Posterior cingulate gyrus (tissue), 11 donors: ENCODE measurements at regions not wholly inside any gene's neighbourhood (a gene's known extent, or its start where the extent isn't known, plus 50 kb on each side); places are given as distances from the start of the nearest gene placed in this dataset.
A peak's percentile ranks its signal among the peaks of the same experiment; 100 is the strongest.

Experiments
- DNase-seq, 10 donors: peaks; one replicate each; pipeline versions ENCODE4 v3.0.0 to v3.0.0-alpha.2; 2020 to 2021; ENCODE audit warnings: mixed read lengths in 3 of 10
- intact Hi-C: fragments of 100-400 bp; cut with DNase I; formaldehyde crosslinking; loops from one replicate; pipeline ENCODE4 v1.15.1; 2023

DNA sequence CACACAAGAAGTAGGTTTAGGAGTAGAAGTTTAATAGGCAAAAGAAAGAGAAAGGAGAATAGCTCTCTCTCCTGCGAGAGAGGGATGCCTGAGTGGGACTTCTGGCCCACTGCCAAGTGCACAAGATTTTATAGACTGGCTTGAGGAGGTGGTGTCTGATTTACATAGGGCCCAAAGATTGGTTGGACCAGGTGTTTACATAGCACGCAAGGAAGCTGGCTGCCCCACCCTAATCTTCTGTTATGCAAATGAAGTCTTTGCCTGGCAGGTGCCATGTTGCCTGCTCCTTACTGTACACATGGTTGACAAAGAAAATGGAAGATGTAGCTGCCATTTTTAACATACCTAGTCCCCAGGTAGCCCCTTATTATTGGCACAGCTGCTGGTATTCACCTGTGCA is 170.8 kb upstream of the GATB start:
- intact Hi-C loops: no loop called here
- DNase-seq: no peak

DNA sequence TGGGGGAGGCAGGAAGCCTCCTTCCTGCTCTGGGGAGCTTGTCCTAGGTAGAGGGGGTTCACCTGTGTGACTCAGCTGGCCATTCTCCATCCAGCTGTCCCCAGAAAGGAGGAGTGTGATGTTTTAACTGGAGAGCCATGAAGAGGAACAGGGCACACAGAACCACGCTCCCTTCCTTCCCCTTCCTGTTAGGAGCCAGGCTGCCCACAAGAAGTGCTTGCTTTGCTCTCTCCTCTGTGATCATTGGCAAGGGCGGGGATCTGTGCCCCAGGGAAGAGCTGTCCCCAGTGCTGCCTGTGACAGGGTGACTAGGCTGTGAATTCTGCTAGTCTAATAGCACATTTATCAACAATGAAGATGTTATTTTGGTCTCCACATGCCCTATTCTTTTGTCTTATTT is 169.6 kb upstream of the GATB start:
- intact Hi-C loops: no loop called here
- DNase-seq: no peak

DNA sequence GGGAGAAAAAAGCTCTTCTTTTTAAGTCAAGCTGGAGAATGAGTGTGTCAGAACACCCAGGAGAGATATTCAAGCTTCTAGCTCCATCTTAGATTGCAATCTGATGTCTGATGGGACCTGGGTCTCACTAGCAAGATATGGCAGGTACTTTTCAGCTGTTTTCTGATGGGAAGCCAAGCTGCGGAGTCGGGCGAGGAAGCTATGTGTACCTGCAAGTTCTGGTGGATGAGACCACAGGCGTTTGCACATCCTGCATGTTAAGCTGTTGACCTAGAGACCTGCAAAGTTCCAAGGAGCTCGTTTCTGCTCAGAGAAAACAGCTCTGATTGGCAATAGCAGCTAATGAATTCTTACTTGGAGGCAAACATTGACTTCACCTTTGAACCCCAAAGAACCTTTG is 167.3 kb upstream of the GATB start:
- intact Hi-C loops: no loop called here
- DNase-seq: no peak

DNA sequence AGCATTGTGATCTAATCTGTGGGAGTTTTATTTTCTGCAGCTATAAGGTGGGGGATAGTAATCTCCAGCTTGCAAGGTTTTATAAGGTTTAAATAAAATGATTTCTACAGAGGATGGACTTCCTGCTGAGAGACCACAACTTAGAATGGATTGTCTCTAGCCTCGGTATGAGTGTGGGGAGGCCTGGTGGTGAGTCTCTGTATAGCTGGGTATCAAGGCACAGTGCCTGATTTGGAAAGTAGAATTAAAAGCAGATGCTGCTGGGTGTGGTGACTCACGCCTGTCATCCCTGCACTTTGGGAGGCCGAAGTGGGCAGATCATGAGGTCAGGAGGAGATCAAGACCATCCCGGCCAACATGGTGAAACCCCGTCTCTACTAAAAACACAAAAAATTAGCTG is 162.0 kb upstream of the GATB start:
- no peak for DNase-seq
- intact Hi-C loops: no loop called here

DNA sequence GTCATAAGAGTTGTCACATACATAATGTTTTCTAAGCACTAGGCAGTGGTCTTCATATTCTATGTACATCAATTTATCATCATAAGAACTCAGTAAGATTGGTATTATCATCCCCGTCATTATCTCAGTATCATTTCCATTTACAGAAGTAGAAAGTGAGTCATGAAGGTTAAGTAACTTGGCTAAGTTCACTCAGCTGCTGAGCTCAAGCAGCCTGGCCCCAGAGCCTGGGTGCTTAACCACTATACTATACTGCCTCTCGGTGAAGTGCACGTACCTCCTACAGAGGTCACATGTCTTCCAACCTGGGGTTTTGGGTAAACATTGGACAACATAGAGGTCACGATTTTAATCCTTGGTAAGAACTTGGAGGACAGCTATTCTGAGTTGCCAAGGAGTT is 161.5 kb upstream of the GATB start:
- intact Hi-C loops: no loop called here

DNA sequence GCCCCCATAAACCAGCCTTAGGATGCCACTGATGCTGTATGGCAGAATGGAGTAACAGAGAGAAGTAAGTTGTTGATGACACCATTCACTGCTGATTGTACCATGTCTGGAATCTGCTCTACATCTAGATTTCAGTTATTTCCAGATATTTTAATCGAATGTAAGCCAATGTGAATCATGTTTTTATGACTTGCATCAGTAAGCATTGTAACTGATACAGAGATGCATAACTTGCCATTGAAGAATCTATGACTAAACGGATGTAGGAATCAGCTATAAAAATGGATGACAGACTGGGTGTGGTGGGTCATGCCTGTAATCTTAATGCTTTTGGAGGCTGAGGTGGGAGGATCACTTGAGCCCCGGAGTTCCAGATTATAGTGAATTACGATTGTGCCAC is 161.0 kb upstream of the GATB start:
- intact Hi-C loops: no loop called here
- DNase-seq: no peak

More for the DNA sequence above, 161.5 kb upstream of the GATB start:
- no peak for DNase-seq

DNA sequence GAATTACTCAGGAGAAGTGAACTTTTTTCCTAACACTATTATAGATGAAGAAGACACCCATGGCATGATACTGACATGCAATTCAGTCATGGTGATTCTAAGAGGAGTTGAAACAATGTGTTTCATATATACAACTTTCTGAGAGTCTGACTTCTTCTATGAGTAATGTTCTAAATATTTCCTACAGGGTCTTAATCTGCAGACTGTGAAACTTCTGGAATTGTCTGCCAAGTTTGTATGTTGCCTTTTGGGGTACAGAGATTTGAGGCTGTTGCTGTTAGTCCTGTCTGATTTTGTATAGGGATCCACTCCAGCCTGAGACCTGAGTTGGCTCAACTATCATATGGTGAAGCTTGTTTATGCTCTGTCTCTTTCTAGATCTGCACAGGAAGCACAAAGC is 160.6 kb upstream of the GATB start:
- intact Hi-C loops: no loop called here
- DNase-seq: no peak

DNA sequence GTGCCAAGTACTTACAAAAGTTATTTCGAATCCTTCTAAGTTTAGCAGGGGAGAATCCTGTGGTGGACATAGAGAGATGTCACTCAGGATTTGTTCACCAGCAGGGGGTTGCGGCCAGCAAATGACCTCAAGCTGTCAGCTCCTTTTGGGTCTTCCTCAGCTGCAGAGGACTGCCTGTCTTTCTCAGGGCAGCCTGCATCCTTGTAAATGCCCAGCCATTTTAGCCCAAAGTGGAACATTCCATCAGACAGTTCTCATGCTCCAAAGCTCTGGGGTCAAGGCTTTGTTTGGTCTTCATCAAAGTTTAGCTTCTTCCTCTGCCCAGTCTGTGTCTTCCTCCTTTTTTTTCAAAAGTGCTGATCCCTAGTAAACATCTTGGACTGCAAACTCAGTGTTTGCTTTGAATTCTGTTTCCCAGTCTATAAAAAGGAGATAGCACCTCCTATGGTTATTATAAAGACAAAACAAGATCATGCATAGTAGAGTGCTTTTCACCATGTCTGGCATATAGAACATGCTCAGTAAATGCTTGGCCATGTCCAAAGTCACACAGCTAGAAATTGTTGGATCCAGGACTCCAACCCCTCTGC is 156.4 kb upstream of the GATB start:
- intact Hi-C loops: no loop called here
- DNase-seq: no peak

DNA sequence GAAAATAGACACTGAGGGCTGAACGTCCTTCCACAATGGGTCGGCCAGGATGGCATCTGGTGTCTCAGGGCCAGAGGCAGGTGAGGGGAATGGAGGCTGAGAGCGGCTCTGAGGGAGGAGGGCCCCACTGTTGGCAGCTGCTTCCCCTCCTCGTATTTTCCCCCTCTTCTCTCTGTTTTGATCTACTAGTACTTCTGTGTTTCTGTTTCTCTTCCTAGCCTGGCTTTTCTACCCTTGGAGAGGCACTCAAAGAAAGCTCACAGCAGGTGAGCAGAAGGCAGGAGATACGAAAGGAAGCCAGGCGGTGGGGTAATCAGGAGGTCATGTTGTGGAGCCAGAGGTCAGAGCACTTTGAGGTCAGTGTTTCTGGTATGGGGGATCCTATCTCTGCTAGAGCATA is 151.8 kb upstream of the GATB start:
- intact Hi-C loops: no loop called here
- no peak for DNase-seq

DNA sequence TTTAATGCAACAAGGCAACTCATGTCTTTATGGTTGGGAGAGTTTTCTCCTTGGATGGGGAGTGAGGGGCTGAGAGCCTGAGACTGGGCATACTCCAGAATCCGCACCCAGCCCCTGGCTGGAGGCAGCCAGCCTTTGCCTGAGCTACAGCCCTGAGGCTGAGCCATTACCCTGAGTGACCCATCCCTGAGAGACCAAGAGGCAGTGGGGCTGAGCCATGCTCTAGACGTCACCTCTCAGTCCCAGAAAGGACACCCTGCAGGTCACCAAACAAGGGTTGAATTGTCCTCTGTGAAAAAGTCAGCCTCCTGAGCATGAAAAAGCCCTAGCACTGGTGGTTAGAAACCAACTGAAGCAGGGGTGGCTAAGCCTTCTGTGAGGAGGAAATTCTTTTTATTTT is 151.2 kb upstream of the GATB start:
- no peak for DNase-seq
- intact Hi-C loops: no loop called here

DNA sequence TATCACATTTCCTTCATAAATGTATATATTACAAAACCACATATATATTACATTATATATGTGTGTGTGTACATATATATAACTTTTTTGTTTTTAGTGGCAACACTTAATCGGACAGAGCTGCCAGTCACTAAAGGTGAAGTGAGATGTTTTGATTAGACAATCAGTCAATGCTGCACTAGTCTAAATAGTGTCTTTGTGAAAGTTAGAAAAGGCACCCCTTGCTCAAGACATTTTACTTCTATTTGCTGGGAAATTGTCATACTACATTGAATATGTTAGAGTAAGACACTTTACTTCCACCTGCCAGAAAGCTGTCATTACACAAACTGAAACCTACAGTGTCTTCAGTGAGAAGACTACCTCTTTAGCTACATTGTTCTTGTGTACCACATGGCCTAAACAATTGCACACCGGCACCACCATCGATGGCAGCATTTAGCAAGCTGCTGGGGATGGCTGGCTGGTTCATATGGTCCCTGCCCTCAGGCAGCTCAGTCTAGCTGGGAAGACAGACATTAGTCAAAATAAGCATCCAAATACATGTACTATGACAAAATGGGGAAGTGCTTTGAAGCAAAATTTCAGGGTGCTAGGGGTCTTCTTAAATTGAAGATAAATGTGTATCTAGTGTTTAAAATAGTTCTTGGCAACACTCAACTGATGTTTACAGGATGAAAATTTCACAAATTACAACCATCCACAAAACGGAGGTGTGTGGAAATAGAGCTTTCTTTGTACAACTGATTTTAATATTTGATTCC is 148.1 kb upstream of the GATB start:
- intact Hi-C loops: no loop called here
- DNase-seq: no peak

DNA sequence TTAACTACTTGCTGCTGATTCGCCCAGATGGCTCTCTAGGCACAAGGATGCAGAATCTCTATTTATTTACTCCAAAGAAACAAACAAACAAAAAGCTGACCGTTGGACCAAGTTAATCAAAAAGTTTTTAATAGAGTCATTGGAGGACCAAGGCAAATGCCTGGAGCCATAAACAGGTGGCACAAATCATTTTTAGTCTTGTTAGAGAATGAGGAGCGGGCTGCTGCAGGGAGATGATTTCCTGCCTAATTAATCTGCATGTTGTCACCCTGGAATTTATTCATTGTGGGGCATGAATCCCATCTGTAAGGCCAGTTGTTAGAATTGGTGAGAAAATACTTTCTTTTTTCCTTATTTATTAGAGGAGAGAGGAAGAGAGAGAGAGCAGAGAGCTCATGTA is 147.4 kb upstream of the GATB start:
- no peak for DNase-seq
- intact Hi-C loops: no loop called here

DNA sequence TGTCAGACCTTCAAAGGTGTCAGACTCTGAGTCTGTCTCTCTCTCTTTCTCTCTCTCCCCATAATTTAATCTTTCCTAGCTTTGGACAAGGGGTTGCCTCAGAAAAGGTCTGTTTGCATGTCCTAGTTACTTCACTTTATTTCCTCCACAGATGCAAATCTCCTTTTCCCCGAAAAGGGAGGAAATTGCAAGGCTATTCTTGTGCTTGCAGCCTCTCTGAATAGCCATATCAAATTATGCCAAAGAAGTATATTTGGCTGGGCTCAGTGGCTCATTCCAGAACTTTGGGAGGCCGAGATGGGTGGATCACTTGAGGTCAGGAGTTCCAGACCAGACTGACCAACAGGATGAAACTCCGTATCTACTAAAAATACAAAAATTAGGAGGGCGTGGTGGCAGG is 145.6 kb upstream of the GATB start:
- DNase-seq: no peak
- intact Hi-C loops: no loop called here

DNA sequence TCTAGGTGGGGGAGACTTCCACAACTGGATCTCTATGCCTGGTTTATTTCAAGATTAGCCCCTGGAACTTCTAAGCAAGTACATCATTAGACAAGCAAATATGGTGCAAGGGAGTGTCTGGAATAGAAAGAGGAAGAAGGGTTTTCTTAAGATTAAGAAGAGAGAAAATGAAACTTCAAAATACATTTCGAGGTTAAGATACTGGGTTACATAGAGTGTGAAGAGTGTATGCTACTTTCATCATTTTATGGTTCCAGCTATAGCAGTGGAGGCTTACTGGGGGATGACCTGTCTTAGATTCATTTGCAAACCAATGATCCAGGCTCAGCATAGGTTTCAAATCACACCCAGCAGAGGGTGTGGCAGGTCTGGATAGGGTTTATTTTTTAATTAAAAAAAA is 144.4 kb upstream of the GATB start:
- intact Hi-C loops: no loop called here
- no peak for DNase-seq

DNA sequence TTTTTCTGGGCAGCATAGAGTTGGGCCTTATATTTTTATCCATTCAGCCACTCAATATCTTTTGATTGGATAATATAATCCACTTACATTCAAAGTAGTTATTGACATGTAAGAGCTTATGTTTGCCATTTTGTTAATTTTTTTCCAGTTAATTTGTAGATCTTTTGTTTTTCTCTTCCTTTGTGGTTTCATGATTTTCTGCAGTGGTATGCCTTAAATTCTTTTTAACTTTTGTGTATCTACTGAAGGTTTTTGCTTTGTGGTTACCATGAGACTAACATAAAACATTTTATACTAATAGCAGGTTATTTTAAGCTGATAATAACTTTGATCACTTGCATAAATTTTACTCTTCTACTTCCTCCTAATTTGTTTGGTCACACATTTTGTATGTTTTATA is 140.8 kb upstream of the GATB start:
- no peak for DNase-seq
- intact Hi-C loops: no loop called here

DNA sequence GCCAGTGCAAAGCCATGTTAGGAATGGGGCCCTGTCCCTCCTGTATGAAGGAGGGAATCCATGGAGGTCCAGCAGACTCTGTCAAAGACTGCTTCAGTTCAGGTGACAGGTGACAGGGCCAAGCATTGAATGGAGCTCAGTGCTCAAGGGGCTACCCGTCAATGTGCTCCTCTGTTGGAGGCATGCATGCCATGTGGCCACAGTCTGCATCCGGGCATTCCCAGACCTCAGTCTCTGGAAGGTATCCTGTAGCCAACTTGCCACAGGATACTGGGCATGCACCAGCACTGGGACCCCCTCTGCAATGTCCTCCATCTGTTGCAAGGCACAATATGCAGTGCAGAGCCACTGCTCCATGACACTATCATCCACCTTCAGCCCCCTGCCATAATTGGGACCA is 136.1 kb upstream of the GATB start:
- intact Hi-C loops: no loop called here
- DNase-seq: peak in 1 of 10 donors; percentile 66

DNA sequence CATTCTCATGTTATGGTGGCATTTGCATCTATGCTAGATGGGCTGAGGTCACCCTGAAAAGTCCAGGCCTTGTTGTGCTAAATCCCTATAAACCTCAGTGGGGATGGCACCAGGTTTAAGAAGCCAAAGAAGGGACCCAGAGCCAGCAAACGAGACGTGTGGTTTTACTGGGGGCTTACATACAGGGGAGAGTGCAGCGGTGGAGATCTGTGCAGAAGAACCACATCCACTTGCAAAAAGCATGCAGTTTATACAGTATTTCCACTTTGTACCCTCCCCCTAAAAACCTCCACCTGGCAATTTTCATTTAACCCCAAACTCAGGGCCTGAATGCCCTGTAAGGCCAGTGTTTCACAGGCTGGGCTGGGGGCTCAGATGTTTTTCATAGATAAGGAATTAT is 134.9 kb upstream of the GATB start:
- no peak for DNase-seq
- intact Hi-C loops: no loop called here

DNA sequence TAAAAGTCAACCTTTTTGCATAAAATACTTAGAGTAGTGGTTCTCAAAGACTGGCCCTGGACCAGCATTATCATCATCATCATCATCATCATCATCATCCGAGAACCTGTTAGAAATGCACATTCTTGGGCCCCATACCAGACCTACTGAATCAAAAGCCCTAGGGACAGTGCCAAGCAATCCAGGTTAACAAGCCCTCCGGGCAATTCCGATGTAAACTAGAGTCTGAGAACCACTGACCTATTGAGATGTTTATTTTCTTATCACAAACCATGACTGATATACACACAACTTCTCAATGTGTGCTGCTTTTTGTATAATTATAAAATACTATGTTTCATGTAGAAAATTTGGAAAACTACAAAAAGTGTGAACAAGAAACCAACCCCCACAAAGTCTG is 133.4 kb upstream of the GATB start:
- no peak for DNase-seq
- intact Hi-C loops: no loop called here

DNA sequence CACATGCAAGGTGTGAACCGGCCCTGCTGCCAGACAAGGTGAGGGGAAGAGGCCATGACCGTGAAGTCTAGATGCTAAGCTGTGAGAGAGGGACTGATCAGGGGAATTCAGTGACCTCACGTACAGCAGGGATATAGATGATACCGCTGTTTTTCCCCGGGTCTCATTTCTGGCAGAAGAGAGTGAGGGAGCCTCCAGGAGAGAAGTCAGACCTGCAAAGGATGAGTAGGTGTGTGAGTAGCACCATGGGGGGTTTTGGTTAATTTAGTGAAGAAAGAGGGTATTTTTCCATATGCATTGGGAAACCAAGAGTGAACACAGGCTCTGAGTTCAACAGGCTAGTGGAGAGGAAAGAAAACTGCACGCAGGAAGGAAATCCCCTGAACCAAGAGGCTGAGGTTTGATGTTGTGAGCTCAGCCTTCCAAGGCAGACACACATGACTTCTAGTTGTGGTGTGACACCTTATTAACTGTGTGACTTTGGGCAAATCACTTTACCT is 127.6 kb upstream of the GATB start:
- intact Hi-C loops: no loop called here
- no peak for DNase-seq

DNA sequence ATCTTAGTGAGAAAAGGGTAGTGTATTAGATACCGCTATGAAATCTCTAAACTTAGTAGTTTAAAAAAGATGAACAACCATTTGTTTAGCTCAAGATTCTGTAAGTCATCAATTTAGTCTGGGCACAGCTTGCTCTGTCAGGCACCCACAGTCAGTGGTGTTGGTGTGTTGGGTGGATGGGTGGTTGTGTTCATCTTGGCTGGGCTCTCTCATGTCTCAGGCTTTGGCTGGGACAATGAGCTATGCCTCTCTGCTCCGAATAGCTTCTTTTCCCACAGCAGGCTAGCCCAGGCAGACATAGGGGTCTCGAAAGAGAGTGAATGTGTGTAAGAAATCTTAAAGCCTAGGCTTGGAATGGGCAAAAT is 127.0 kb upstream of the GATB start:
- intact Hi-C loops: no loop called here
- DNase-seq: peak in 1 of 10 donors; percentile 29

DNA sequence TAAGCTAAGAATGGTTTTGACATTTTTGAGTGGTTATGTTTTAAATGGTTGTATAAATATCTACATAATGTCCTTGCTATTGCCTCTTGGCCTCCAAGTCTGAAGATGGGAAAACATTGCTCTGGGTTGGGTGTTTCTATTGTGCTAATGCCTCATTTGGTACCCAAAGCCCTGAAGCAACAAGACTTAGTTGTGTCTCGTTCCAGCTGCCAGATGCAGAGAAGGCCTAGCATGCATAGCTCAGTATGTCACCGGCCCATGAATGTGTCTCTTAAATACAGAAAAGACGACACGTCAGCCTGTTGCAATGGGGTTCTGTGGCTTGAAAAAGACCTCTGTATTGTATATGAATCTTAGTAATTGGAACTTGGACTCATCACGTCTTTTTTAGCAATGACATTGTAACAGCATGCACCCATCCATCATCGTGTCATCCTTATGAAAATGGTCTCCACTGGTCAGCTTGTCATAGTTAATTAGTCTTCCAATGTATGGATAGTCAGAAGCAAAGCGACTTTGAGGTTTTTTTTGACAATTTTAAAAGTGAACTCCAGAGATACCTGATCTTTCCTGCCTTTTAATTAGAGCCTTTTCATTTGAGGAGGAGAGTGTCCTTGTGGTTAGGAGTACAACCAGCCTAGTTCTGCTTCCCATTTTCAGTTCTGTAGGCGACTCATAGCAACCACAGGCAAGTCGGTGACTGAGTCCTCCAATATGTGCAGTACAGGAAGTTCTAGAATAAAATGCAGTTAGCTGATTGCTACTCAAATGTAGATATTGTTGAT is 126.4 kb upstream of the GATB start:
- intact Hi-C loops: no loop called here

DNA sequence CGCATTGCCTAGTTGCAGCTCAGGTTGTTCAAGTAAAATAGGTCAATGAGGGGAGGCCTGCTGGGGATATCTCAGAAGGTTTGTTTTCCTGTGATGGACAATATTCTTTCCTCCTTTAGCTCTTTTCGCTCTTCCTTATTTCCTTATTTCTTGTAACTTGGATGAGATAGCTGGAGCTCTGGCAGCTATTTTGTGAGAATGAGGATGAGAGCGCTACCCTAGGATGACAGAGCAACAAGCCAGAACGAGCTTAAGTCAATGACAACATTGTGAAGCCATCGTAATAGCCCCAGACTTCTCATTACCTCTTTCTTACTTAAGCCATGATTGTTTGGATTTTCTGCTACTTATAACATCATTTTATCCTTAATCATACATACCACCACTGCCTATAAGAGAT is 124.3 kb upstream of the GATB start:
- no peak for DNase-seq
- intact Hi-C loops: no loop called here

More for the DNA sequence above, 126.4 kb upstream of the GATB start:
- DNase-seq: no peak
